ENCODE measurements at regions not wholly inside any gene's neighbourhood (a gene's known extent, or its start where the extent isn't known, plus 50 kb on each side); places are given as distances from the start of the nearest gene placed in this dataset.

DNA sequence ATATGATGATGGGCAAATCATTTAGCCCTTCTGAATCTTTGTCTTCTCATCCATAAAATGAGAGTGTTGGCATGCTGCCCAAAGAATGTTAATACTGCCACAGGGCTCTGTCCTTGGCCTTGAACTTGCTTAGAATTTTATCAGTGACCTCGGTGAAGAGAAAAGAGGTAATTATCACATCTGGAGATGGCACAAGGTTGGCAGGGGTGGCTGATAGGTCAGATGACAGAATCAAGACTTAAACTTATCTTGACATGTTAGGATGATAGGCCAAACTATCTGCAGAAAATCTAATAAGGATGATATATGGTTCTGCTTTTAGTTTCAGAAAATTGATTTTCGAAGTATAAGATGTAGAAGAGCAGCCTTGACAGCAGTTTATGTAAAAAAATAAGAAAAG, 599.1 kb upstream of the CLINT1 start:
- 85% methylated on average over 2 of the region's 2 CpGs for WGBS
- intact Hi-C loops (cut with DNase I), result no loop called here
- Histone ChIP-seq H3K9me3 (no peaks in the 10 kb centered on the region), H3K4me1 (peaks cover 6 to 28% (median 24%) of the 10 kb centered on the region in 4 donors), H3K36me3 (no peaks in the 10 kb centered on the region), H3K27ac (replicated peaks in 1 of 4) (no peak overlapping the region), H3K4me3 (no peak overlapping the region), H3K27me3 (no peaks in the 10 kb centered on the region)
- TF ChIP-seq POLR2A (IDR thresholded peaks at IDR 0.05; ENCODE audit: low read depth), result no peak
- TF ChIP-seq, protein P1, sequence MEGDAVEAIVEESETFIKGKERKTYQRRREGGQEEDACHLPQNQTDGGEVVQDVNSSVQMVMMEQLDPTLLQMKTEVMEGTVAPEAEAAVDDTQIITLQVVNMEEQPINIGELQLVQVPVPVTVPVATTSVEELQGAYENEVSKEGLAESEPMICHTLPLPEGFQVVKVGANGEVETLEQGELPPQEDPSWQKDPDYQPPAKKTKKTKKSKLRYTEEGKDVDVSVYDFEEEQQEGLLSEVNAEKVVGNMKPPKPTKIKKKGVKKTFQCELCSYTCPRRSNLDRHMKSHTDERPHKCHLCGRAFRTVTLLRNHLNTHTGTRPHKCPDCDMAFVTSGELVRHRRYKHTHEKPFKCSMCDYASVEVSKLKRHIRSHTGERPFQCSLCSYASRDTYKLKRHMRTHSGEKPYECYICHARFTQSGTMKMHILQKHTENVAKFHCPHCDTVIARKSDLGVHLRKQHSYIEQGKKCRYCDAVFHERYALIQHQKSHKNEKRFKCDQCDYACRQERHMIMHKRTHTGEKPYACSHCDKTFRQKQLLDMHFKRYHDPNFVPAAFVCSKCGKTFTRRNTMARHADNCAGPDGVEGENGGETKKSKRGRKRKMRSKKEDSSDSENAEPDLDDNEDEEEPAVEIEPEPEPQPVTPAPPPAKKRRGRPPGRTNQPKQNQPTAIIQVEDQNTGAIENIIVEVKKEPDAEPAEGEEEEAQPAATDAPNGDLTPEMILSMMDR (IDR thresholded peaks at IDR 0.05), result no peak
- TF ChIP-seq POLR2AphosphoS5 (IDR thresholded peaks at IDR 0.05), result no peak
- no peak for TF ChIP-seq EP300 (IDR thresholded peaks at IDR 0.05)
- no peak for DNase-seq (ENCODE audit: extremely low spot score)

DNA sequence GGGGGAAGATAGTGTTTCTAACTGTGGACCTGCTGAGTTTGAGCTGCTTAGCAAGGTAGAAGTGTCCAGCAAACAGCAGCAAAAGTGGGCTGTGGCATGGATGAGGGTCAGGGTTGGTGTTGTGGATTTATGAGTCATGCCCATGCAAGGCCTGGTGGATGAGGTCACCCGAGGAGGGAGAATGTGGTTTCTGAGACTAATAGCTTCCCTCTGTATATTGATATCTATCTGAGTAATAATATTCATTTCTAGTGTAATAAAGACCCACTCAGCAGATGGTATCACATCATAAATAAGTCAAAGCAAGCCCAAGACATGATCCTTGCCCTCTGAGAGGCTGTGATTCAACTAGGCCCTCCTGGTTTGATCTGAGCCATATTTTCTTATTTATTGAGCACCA, 597.8 kb upstream of the CLINT1 start:
- intact Hi-C loops (cut with DNase I), result no loop called here
- WGBS, result 67% methylated on average over 1 of the region's 1 CpG
- no peaks in the 10 kb centered on the region for H3K9me3 ChIP-seq
- H3K4me3 ChIP-seq, result no peak overlapping the region
- peaks cover 0 to 17% (median 13%) of the 10 kb centered on the region in 4 donors for H3K4me1 ChIP-seq
- no peak for DNase-seq (ENCODE audit: extremely low spot score)
- TF ChIP-seq, protein P1 (IDR thresholded peaks at IDR 0.05), result no peak
- TF ChIP-seq EP300 (IDR thresholded peaks at IDR 0.05) (no peak), POLR2A (IDR thresholded peaks at IDR 0.05; ENCODE audit: low read depth) (no peak), POLR2AphosphoS5 (IDR thresholded peaks at IDR 0.05) (no peak)
- no peaks in the 10 kb centered on the region for H3K27me3 ChIP-seq
- no peaks in the 10 kb centered on the region for H3K36me3 ChIP-seq
- no peak overlapping the region for H3K27ac ChIP-seq (replicated peaks in 1 of 4)

DNA sequence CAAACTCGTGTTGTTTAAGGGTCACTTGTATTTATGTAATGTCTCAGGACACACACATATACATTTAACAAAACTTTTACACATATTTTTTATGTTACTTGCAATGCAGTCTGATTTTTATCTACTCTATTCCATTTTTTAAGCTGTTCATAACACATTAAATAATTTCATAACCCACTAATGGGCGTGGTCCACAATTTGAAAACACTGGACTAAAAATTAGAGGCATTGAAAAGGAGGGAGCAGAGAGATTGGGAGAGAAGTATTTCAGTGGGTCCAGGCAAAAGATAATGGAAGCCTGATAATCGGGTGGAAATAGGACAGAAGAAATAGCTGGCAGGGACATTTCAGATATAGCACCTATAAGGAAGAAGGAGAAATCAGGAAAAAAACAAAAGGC, 597.3 kb upstream of the CLINT1 start:
- Histone ChIP-seq H3K27me3 (no peaks in the 10 kb centered on the region), H3K9me3 (no peaks in the 10 kb centered on the region), H3K36me3 (no peaks in the 10 kb centered on the region), H3K4me3 (no peak overlapping the region), H3K4me1 (peaks cover 0 to 17% (median 13%) of the 10 kb centered on the region in 4 donors), H3K27ac (replicated peaks in 1 of 4) (no peak overlapping the region)
- DNase-seq (ENCODE audit: extremely low spot score), result no peak
- intact Hi-C loops (cut with DNase I), result no loop called here
- TF ChIP-seq EP300 (IDR thresholded peaks at IDR 0.05) (no peak), POLR2AphosphoS5 (IDR thresholded peaks at IDR 0.05) (no peak)
- WGBS, result 85% methylated on average over 3 of the region's 3 CpGs

DNA sequence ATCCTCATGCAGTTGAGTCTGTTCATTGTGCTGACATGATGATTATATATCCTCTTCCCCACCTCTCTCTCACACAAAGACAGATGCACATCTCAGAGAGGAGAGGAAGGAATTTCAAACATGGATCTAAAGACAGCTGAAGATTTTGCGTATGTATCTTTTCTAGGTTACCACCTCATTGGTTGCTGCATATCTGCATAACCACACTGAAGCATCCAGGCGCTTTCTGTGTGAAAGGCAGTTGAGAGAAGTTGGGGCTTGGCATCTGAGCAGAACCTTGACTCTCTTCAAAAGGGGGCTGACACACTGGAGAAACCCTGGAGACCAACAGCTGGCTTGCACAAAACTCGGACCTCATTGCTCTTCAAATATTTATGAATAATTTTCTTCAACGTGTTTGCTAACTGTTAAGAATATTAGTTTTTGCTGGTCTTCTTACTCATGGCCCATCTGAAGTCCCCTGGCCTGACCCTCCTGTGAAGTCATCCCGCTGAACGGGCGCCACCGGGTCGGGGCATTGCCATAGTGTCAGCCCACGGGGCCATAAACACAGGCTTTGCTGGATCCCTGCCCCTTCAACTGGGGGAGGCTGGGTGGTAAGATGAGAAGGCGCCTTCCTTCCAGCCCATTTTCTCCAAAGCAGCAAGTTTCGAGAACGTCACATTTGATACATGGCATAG, 593.2 kb upstream of the CLINT1 start:
- TF ChIP-seq POLR2A (IDR thresholded peaks at IDR 0.05; ENCODE audit: low read depth), result no peak
- no peak for TF ChIP-seq POLR2AphosphoS5 (IDR thresholded peaks at IDR 0.05)
- no peak for TF ChIP-seq EP300 (IDR thresholded peaks at IDR 0.05)
- TF ChIP-seq, protein P1 (IDR thresholded peaks at IDR 0.05), result no peak
- 85% methylated on average over 12 of the region's 13 CpGs for WGBS
- H3K27ac ChIP-seq (replicated peaks in 1 of 4), result peak overlapping the region; percentile 18 to 38 (median 37)
- H3K27me3 ChIP-seq, result no peaks in the 10 kb centered on the region
- no peaks in the 10 kb centered on the region for H3K36me3 ChIP-seq
- H3K4me3 ChIP-seq, result no peak overlapping the region
- peaks cover 0 to 19% (median 13%) of the 10 kb centered on the region in 4 donors for H3K4me1 ChIP-seq
- intact Hi-C loops (cut with DNase I), result no loop called here
- H3K9me3 ChIP-seq, result no peaks in the 10 kb centered on the region
- no peak for DNase-seq (ENCODE audit: extremely low spot score)

DNA sequence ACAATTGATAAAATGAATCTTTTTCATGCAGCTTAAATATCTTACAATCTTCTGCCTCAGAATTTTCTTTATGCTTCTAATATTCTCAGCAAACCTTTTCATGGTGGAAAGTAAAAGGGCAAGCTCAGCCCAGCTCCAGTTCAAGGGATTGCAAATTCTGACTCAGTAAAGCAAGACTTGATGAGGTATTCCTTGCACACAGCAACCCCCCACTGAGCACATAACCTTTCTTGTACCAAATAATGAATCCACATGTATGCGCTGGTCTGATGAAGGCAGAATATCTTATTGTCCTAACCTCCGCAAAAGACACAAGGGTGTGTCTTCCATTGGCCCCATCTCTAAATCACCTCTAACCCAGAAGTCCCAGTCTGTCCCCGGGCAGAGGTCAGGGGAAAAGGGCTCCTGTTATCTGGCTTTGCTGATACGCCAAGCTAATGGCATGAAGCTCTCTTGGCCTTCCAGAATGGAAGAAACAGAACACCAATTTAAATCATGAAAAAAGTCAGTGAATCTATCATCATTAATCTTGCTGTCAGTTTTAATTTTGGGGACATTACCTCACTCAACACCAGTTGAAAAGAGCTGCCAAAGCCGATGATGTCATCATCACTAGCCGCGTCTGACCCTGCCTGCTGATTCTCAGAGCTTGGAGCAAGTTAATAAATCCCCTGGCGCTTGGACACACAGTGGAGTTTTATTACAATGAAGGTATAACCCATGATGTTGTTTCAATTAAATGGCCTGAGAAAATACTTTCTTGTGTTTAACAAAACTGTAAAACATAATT, 592.5 kb upstream of the CLINT1 start:
- intact Hi-C loops (cut with DNase I), result no loop called here

More for the DNA sequence above, 592.5 kb upstream of the CLINT1 start:
- peak overlapping the region; percentile 38 to 55 (median 47) for H3K27ac ChIP-seq (replicated peaks in 1 of 4)
- no peak overlapping the region for H3K4me3 ChIP-seq
- TF ChIP-seq POLR2A (IDR thresholded peaks at IDR 0.05; ENCODE audit: low read depth) (no peak), POLR2AphosphoS5 (IDR thresholded peaks at IDR 0.05) (peak in 1 of 2 donors; percentile 35)
- peaks cover 0 to 19% (median 13%) of the 10 kb centered on the region in 4 donors for H3K4me1 ChIP-seq
- H3K27me3 ChIP-seq, result no peaks in the 10 kb centered on the region
- DNase-seq (ENCODE audit: extremely low spot score), result no peak
- H3K9me3 ChIP-seq, result no peaks in the 10 kb centered on the region
- 49% methylated on average over 8 of the region's 8 CpGs for WGBS
- H3K36me3 ChIP-seq, result no peaks in the 10 kb centered on the region

Measured in esophagus muscularis mucosa (tissue), 4 donors.